GM12878 (cell line): ENCODE measurements at regions not wholly inside any gene's neighbourhood (a gene's known extent, or its start where the extent isn't known, plus 50 kb on each side); places are given as distances from the start of the nearest gene placed in this dataset.

Experiments used
- ATAC-seq: fragments of 200-7000 bp; cut with Tn5 transposase; 3 replicates; pipeline ENCODE4 v1.9.1; 2020; ENCODE audit warnings: mild to moderate bottlenecking, moderate library complexity
- BruUV-seq: library from RNA; stranded (reverse); fragments of 400-500 nt; replicated peaks from 2 replicates; lab custom pipeline; 2021; lab: Mats Ljungman, UMichigan
- CTCF ChIA-PET: fragments of 300-600 bp; sonication (Branson Sonifier 250); formaldehyde crosslinking; extraction: SDS; loops from one replicate; lab custom pipeline; 2021; ENCODE audit warnings: inconsistent platforms; lab: Yijun Ruan, JAX
- POLR2A ChIA-PET: fragments of 350-600 bp; formaldehyde crosslinking; extraction: SDS; loops from one replicate; lab custom pipeline; 2021; ENCODE audit warnings: inconsistent platforms; lab: Charles Lee
- RAD21 ChIA-PET: fragments of 300-600 bp; sonication (Branson Sonifier 250); formaldehyde crosslinking; loops from one replicate; lab custom pipeline; 2023; ENCODE audit warnings: antibody characterized with exemption; ENCODE audit not compliant: unreplicated experiment; lab: Charles Lee
- SMC1A ChIA-PET: fragments of 300-600 bp; sonication (Branson Sonifier 250); formaldehyde crosslinking; loops from one replicate; lab custom pipeline; 2023; ENCODE audit not compliant: unreplicated experiment, uncharacterized antibody; lab: Charles Lee
- DNase-seq: peaks from one replicate; pipeline ENCODE4 v3.0.0-alpha.2; 2011; ENCODE audit warnings: low read depth, low spot score
- FAIRE-seq: peaks from 3 replicates; lab custom pipeline; 2011; peaks lifted over from hg19 to GRCh38; lab: Jason Lieb, UNC
- H2AFZ ChIP-seq: 2 replicates; pipeline ENCODE4 v1.6.0; 2011; ENCODE audit warnings: low read depth, low read length, control low read depth; ENCODE audit not compliant: control insufficient read depth
- H3K27ac ChIP-seq: 2 replicates; pipeline ENCODE4 v1.5.1; 2011; ENCODE audit warnings: control low read depth; ENCODE audit not compliant: control insufficient read depth, insufficient read depth
- H3K27me3 ChIP-seq, 2 experiments: replicated peaks in 1 of 2; 2 replicates each; pipeline versions ENCODE4 v1.6.0 to v1.6.1; 2011; ENCODE audit warnings: low read length in 1 of 2; ENCODE audit not compliant: control insufficient read depth in 2 of 2, insufficient read depth in 2 of 2
- H3K36me3 ChIP-seq, 2 experiments: 2 replicates each; pipeline ENCODE4 v1.5.1; 2011; ENCODE audit warnings: low read length in 1 of 2; ENCODE audit not compliant: control insufficient read depth in 2 of 2, insufficient read depth in 2 of 2
- H3K4me1 ChIP-seq: 2 replicates; pipeline ENCODE4 v1.6.1; 2011; ENCODE audit warnings: mild to moderate bottlenecking, low read length, moderate library complexity, mixed read lengths; ENCODE audit not compliant: control insufficient read depth, insufficient read depth
- H3K4me2 ChIP-seq: 2 replicates; pipeline ENCODE4 v1.6.0; 2011; ENCODE audit warnings: control low read depth; ENCODE audit not compliant: control insufficient read depth, insufficient read depth
- H3K4me3 ChIP-seq: fragments of 200-600 bp; sonication (generic); 2 replicates; pipeline ENCODE4 v1.5.1; 2016
- H3K79me2 ChIP-seq: 2 replicates; pipeline ENCODE4 v1.6.0; 2011; ENCODE audit warnings: low read length; ENCODE audit not compliant: control insufficient read depth, insufficient read depth
- H3K9ac ChIP-seq: 2 replicates; pipeline ENCODE4 v1.8.0; 2011; ENCODE audit warnings: low read length, control low read depth, mixed read lengths; ENCODE audit not compliant: control insufficient read depth, insufficient read depth
- H3K9me3 ChIP-seq: replicated peaks from 3 replicates; pipeline ENCODE4 v1.5.1; 2011; ENCODE audit warnings: mild to moderate bottlenecking, low read length; ENCODE audit not compliant: control insufficient read depth, insufficient read depth
- H4K20me1 ChIP-seq: 2 replicates; pipeline ENCODE4 v1.6.0; 2011; ENCODE audit not compliant: control insufficient read depth, insufficient read depth
- BRCA1 ChIP-seq: IDR thresholded peaks from 2 replicates; pipeline ENCODE4 v1.6.1; 2011; ENCODE audit warnings: low read depth, low read length, improper control_type of control experiment
- CHD2 ChIP-seq: IDR thresholded peaks from 2 replicates; pipeline ENCODE4 v1.6.1; 2011; ENCODE audit warnings: low read depth, low read length, improper control_type of control experiment, borderline replicate concordance
- EED ChIP-seq: sonication (generic); IDR thresholded peaks from 2 replicates; pipeline ENCODE4 v1.6.1; 2016; ENCODE audit warnings: antibody characterized with exemption, low read depth
- FOXM1 ChIP-seq: IDR thresholded peaks from 2 replicates; pipeline ENCODE4 v1.6.1; 2012; ENCODE audit warnings: low read depth, mild to moderate bottlenecking, inconsistent platforms, low read length, moderate library complexity
- HCFC1 ChIP-seq: fragments of 150-350 bp; IDR thresholded peaks from 2 replicates; pipeline ENCODE4 v1.6.1; 2014; ENCODE audit warnings: low read length
- HDAC6 ChIP-seq: fragments of 200-600 bp; sonication (generic); IDR thresholded peaks from one replicate; pipeline ENCODE4 v1.8.0; 2017; ENCODE audit warnings: antibody characterized with exemption; ENCODE audit not compliant: unreplicated experiment
- KLF5 ChIP-seq: fragments of 450-650 bp; IDR thresholded peaks from 2 replicates; pipeline ENCODE4 v1.6.1; 2014; ENCODE audit warnings: mild to moderate bottlenecking; ENCODE audit not compliant: partially characterized antibody
- MAX ChIP-seq: IDR thresholded peaks from 2 replicates; pipeline ENCODE4 v1.6.1; 2012; ENCODE audit warnings: low read depth, low read length, improper control_type of control experiment
- MXI1 ChIP-seq: fragments of 150-350 bp; IDR thresholded peaks from 2 replicates; pipeline ENCODE4 v1.6.1; 2011; ENCODE audit warnings: low read depth, mild to moderate bottlenecking, inconsistent platforms, low read length, improper control_type of control experiment
- NFXL1 ChIP-seq: fragments of 450-650 bp; IDR thresholded peaks from 2 replicates; pipeline ENCODE4 v1.6.1; 2017; ENCODE audit warnings: antibody characterized with exemption, mild to moderate bottlenecking, borderline replicate concordance
- NRF1 ChIP-seq: conservative IDR thresholded peaks from 2 replicates; pipeline ENCODE4 v1.6.1; 2011; ENCODE audit warnings: mild to moderate bottlenecking, low read depth, low read length, improper control_type of control experiment
- YBX1 ChIP-seq: fragments of 450-650 bp; IDR thresholded peaks from 2 replicates; pipeline ENCODE4 v1.6.1; 2016; ENCODE audit warnings: antibody characterized with exemption
- ZBTB11 ChIP-seq: fragments of 450-650 bp; formaldehyde crosslinking; IDR thresholded peaks from 2 replicates; pipeline ENCODE4 v1.5.0; 2022; ENCODE audit warnings: mild to moderate bottlenecking, missing genetic modification characterization
- ZNF592 ChIP-seq: fragments of 450-650 bp; IDR thresholded peaks from 2 replicates; pipeline ENCODE4 v1.6.1; 2017; ENCODE audit warnings: mild to moderate bottlenecking, moderate library complexity
- WGBS: methylation state at CpG from one replicate; pipeline ENCODE4 v1.1.6; 2016; ENCODE audit warnings: low lambda C conversion rate; ENCODE audit not compliant: insufficient replicate concordance, insufficient coverage; ENCODE audit errors: missing lambda C conversion rate; 5-methylcytosine and 5-hydroxymethylcytosine counted together
- in situ Hi-C: fragments of 300-500 bp; cut with MboI; formaldehyde crosslinking; loops from 9 replicates; pipeline ENCODE4 v1.14.3; 2018; ENCODE audit warnings: mixed read lengths
- intact Hi-C: fragments of 100-400 bp; cut with micrococcal nuclease; formaldehyde crosslinking; loops from one replicate; pipeline ENCODE4 v1.14.2; 2022; ENCODE audit not compliant: unreplicated experiment

- 51% methylated on average over 3 of the region's 3 CpGs for WGBS
These were observed 60.4 kb upstream of the MAGEA4 start for GRCh38 chrX:151852294-151852693.

More at GRCh38 chrX:151852294-151852693, 60.4 kb upstream of the MAGEA4 start:
- Histone ChIP-seq H3K4me2 (no peak overlapping the region), H3K4me1 (no peaks in the 10 kb centered on the region), H3K79me2 (no peaks in the 10 kb centered on the region), H3K9me3 (no peaks in the 10 kb centered on the region), H3K9ac (no peak overlapping the region), H2AFZ (no peak overlapping the region), H3K4me3 (no peak overlapping the region), H3K27ac (no peak overlapping the region), H3K36me3 (no peaks in the 10 kb centered on the region), H4K20me1 (no peaks in the 10 kb centered on the region), H3K27me3 (no peaks in the 10 kb centered on the region)
- in situ Hi-C loops = no loop called here
- intact Hi-C loops = no loop called here
- DNase-seq = no peak
- TF ChIP-seq FOXM1 (no peak), NFXL1 (no peak), BRCA1 (no peak), MAX (no peak), ZNF592 (no peak), YBX1 (no peak), HCFC1 (no peak), KLF5 (no peak), NRF1 (no peak), HDAC6 (no peak), MXI1 (no peak), EED (no peak), CHD2 (no peak), ZBTB11 (CRISPR knock-in tag) (no peak)
- SMC1A ChIA-PET = interaction anchor here (0.7 kb wide), 1 partner anchor 704 kb away, joined by 3 read pairs; no protein-coding TSS in a partner anchor
- ATAC-seq = no peak
- RAD21 ChIA-PET = no interaction called here
- no TSS peak for BruUV-seq
- CTCF ChIA-PET = interaction anchor here (1.1 kb wide), 1 partner anchor 780 kb away, joined by 3 read pairs; no protein-coding TSS in a partner anchor
- no peak for FAIRE-seq
- POLR2A ChIA-PET = no interaction called here
